Smooth muscle cell (in vitro differentiated cells): ENCODE measurements at regions not wholly inside any gene's neighbourhood (a gene's known extent, or its start where the extent isn't known, plus 50 kb on each side); places are given as distances from the start of the nearest gene placed in this dataset.
"Not testable (repeated sequence)": the region's sequence is repeated elsewhere in the genome, so short reads cannot be mapped to it uniquely, and the experiment has no call there.

Source experiments
- DNase-seq: peaks from one replicate; lab custom pipeline; 2025; ENCODE audit not compliant: unreplicated experiment; lab: John Stamatoyannopoulos, UW
- H2AFZ ChIP-seq: fragments of 200-600 bp; sonication (generic); 2 replicates; pipeline ENCODE4 v1.6.0; 2016; ENCODE audit warnings: antibody characterized with exemption, low read depth, mild to moderate bottlenecking
- H3F3A ChIP-seq: fragments of 200-600 bp; sonication (generic); 2 replicates; pipeline ENCODE4 v1.6.0; 2017; ENCODE audit warnings: antibody characterized with exemption, low read depth
- H3K27ac ChIP-seq: fragments of 200-600 bp; sonication (generic); 2 replicates; pipeline ENCODE4 v1.5.1; 2016; ENCODE audit warnings: low read depth, mild to moderate bottlenecking
- H3K27me3 ChIP-seq: fragments of 200-600 bp; sonication (generic); 2 replicates; pipeline ENCODE4 v1.6.1; 2016; ENCODE audit warnings: low read depth, mild to moderate bottlenecking
- H3K36me3 ChIP-seq: fragments of 200-600 bp; sonication (generic); 2 replicates; pipeline ENCODE4 v1.5.1; 2016; ENCODE audit warnings: low read depth
- H3K4me1 ChIP-seq: fragments of 200-600 bp; sonication (generic); 2 replicates; pipeline ENCODE4 v1.5.1; 2016; ENCODE audit warnings: low read depth
- H3K4me2 ChIP-seq: fragments of 200-600 bp; sonication (generic); 2 replicates; pipeline ENCODE4 v1.6.0; 2016; ENCODE audit warnings: mild to moderate bottlenecking
- H3K4me3 ChIP-seq: fragments of 200-600 bp; sonication (generic); 2 replicates; pipeline ENCODE4 v1.5.1; 2016; ENCODE audit warnings: mild to moderate bottlenecking
- H3K79me2 ChIP-seq: fragments of 200-600 bp; sonication (generic); 2 replicates; pipeline ENCODE4 v1.6.0; 2016; ENCODE audit warnings: low read depth, mild to moderate bottlenecking
- H3K9ac ChIP-seq: fragments of 200-600 bp; sonication (generic); 2 replicates; pipeline ENCODE4 v1.6.0; 2016; ENCODE audit warnings: low read depth
- H3K9me3 ChIP-seq: fragments of 200-600 bp; sonication (generic); replicated peaks from 2 replicates; pipeline ENCODE4 v1.5.1; 2016; ENCODE audit warnings: low read depth
- H4K20me1 ChIP-seq: fragments of 200-600 bp; sonication (generic); 2 replicates; pipeline ENCODE4 v1.6.0; 2016; ENCODE audit warnings: low read depth
- CTCF ChIP-seq: fragments of 200-600 bp; sonication (generic); IDR thresholded peaks from 2 replicates; pipeline ENCODE4 v1.5.1; 2017; ENCODE audit warnings: borderline replicate concordance, mild to moderate bottlenecking, antibody characterized with exemption; ENCODE audit not compliant: insufficient read depth, poor library complexity, severe bottlenecking
- WGBS: methylation state at CpG from one replicate; pipeline ENCODE4 v1.1.7; 2016; ENCODE audit warnings: low lambda C conversion rate; 5-methylcytosine and 5-hydroxymethylcytosine counted together

GRCh38 chr12:83256562-83256961, 569.9 kb downstream of the TMTC2 start:
- no peaks in the 10 kb centered on the region for H3F3A ChIP-seq
- no peaks in the 10 kb centered on the region for H3K27me3 ChIP-seq
- no peaks in the 10 kb centered on the region for H3K79me2 ChIP-seq
- H3K9ac ChIP-seq, result no peak overlapping the region
- TF ChIP-seq CTCF, result no peak
- H3K4me3 ChIP-seq, result no peak overlapping the region
- H4K20me1 ChIP-seq, result no peaks in the 10 kb centered on the region
- no peak overlapping the region for H2AFZ ChIP-seq
- no peaks in the 10 kb centered on the region for H3K36me3 ChIP-seq
- peaks cover 6% of the 10 kb centered on the region for H3K4me1 ChIP-seq
- H3K4me2 ChIP-seq, result no peak overlapping the region
- no peak for DNase-seq
- WGBS, result 91% methylated on average over 3 of the region's 3 CpGs
- H3K9me3 ChIP-seq, result no peaks in the 10 kb centered on the region
- no peak overlapping the region for H3K27ac ChIP-seq

GRCh38 chr12:83250866-83251265, 564.2 kb downstream of the TMTC2 start:
- Histone ChIP-seq H3K4me3 (no peak overlapping the region), H3K27me3 (no peaks in the 10 kb centered on the region), H2AFZ (no peak overlapping the region), H3K79me2 (no peaks in the 10 kb centered on the region), H3K27ac (no peak overlapping the region), H3K4me1 (no peaks in the 10 kb centered on the region), H3K9ac (no peak overlapping the region), H4K20me1 (no peaks in the 10 kb centered on the region), H3K36me3 (no peaks in the 10 kb centered on the region), H3K9me3 (no peaks in the 10 kb centered on the region), H3F3A (no peaks in the 10 kb centered on the region), H3K4me2 (no peak overlapping the region)
- TF ChIP-seq CTCF, result no peak
- WGBS, result 93% methylated on average over 1 of the region's 1 CpG
- no peak for DNase-seq

GRCh38 chr12:83245156-83245555, 558.5 kb downstream of the TMTC2 start:
- Histone ChIP-seq H3K27me3 (no peaks in the 10 kb centered on the region), H3F3A (no peaks in the 10 kb centered on the region), H3K36me3 (no peaks in the 10 kb centered on the region), H3K4me1 (no peaks in the 10 kb centered on the region), H3K79me2 (no peaks in the 10 kb centered on the region), H3K9me3 (no peaks in the 10 kb centered on the region), H3K9ac (no peak overlapping the region), H3K4me2 (no peak overlapping the region), H3K27ac (no peak overlapping the region), H3K4me3 (no peak overlapping the region), H2AFZ (no peak overlapping the region), H4K20me1 (no peaks in the 10 kb centered on the region)
- no peak for DNase-seq
- no peak for TF ChIP-seq CTCF
- 82% methylated on average over 3 of the region's 3 CpGs for WGBS

GRCh38 chr12:83244001-83244400, 557.3 kb downstream of the TMTC2 start:
- H3K36me3 ChIP-seq, result no peaks in the 10 kb centered on the region
- no peak overlapping the region for H3K27ac ChIP-seq
- TF ChIP-seq CTCF, result no peak
- H3K79me2 ChIP-seq, result no peaks in the 10 kb centered on the region
- no peaks in the 10 kb centered on the region for H3F3A ChIP-seq
- no peak overlapping the region for H3K4me3 ChIP-seq
- no peaks in the 10 kb centered on the region for H4K20me1 ChIP-seq
- DNase-seq, result no peak
- H2AFZ ChIP-seq, result no peak overlapping the region
- no peak overlapping the region for H3K4me2 ChIP-seq
- no peak overlapping the region for H3K9ac ChIP-seq
- no peaks in the 10 kb centered on the region for H3K4me1 ChIP-seq
- H3K27me3 ChIP-seq, result no peaks in the 10 kb centered on the region
- H3K9me3 ChIP-seq, result no peaks in the 10 kb centered on the region

GRCh38 chr12:83233987-83234386, 547.3 kb downstream of the TMTC2 start:
- H3K4me1 ChIP-seq, result not testable (repeated sequence)

GRCh38 chr12:83226960-83227359, 540.3 kb downstream of the TMTC2 start:
- H3K79me2 ChIP-seq, H3K4me2 ChIP-seq, H3K36me3 ChIP-seq, H3K4me1 ChIP-seq, H3K27me3 ChIP-seq, H3K9me3 ChIP-seq, H3K9ac ChIP-seq, H3K27ac ChIP-seq, H4K20me1 ChIP-seq, H3F3A ChIP-seq, H3K4me3 ChIP-seq, H2AFZ ChIP-seq, DNase-seq: not testable (repeated sequence)

More at GRCh38 chr12:83233987-83234386, 547.3 kb downstream of the TMTC2 start:
- H3K9ac ChIP-seq, H3F3A ChIP-seq, H3K4me3 ChIP-seq, H3K79me2 ChIP-seq, DNase-seq, H3K27me3 ChIP-seq, H3K9me3 ChIP-seq, H2AFZ ChIP-seq, H4K20me1 ChIP-seq, H3K27ac ChIP-seq, H3K36me3 ChIP-seq, H3K4me2 ChIP-seq: not testable (repeated sequence)
